Caco-2 (cell line): ENCODE measurements at regions not wholly inside any gene's neighbourhood (a gene's known extent, or its start where the extent isn't known, plus 50 kb on each side); places are given as distances from the start of the nearest gene placed in this dataset.

Experiments
- BruUV-seq: library from RNA; stranded (reverse); fragments of 400-500 nt; replicated peaks from 2 replicates; lab custom pipeline; 2021; lab: Mats Ljungman, UMichigan
- CTCF ChIA-PET: fragments of 300-600 bp; sonication (Branson Sonifier 250); formaldehyde crosslinking; loops from one replicate; lab custom pipeline; 2022; ENCODE audit warnings: antibody characterized with exemption; lab: Charles Lee
- POLR2A ChIA-PET: fragments of 300-600 bp; sonication (Branson Sonifier 250); formaldehyde crosslinking; loops from one replicate; lab custom pipeline; 2022; ENCODE audit warnings: antibody characterized with exemption; lab: Charles Lee
- DNase-seq, 2 experiments: peaks; one replicate each; pipeline versions ENCODE4 v3.0.0 to v3.0.0-alpha.2; 2020 to 2022
- H3K27me3 ChIP-seq: replicated peaks from 2 replicates; pipeline ENCODE4 v1.6.0; 2011; ENCODE audit warnings: low read length; ENCODE audit not compliant: control insufficient read depth, insufficient read depth
- H3K36me3 ChIP-seq: 2 replicates; pipeline ENCODE4 v1.5.1; 2011; ENCODE audit warnings: low read length; ENCODE audit not compliant: control insufficient read depth, insufficient read depth
- H3K4me1 ChIP-seq: fragments of 250-450 bp; sonication (Bioruptor Pico); 2 replicates; pipeline ENCODE4 v1.5.1; 2020; ENCODE audit warnings: mild to moderate bottlenecking
- H3K4me3 ChIP-seq: 2 replicates; pipeline ENCODE4 v1.5.1; 2011; ENCODE audit warnings: low read depth, mild to moderate bottlenecking, control low read depth, low read length
- H3K9me3 ChIP-seq: fragments of 250-450 bp; sonication (Bioruptor Pico); 2 replicates; pipeline ENCODE4 v1.5.1; 2020; ENCODE audit warnings: mild to moderate bottlenecking, moderate library complexity
- H3K27ac Mint-ChIP-seq: one replicate; pipeline ENCODE4 v1.8.0; 2022; ENCODE audit warnings: mixed read lengths; ENCODE audit not compliant: unreplicated experiment
- H3K27me3 Mint-ChIP-seq: one replicate; pipeline ENCODE4 v1.8.0; 2022; ENCODE audit warnings: mixed read lengths; ENCODE audit not compliant: insufficient read depth, unreplicated experiment
- H3K36me3 Mint-ChIP-seq: one replicate; pipeline ENCODE4 v1.8.0; 2022; ENCODE audit warnings: mild to moderate bottlenecking, mixed read lengths; ENCODE audit not compliant: insufficient read depth, unreplicated experiment
- H3K4me1 Mint-ChIP-seq: one replicate; pipeline ENCODE4 v1.8.0; 2022; ENCODE audit warnings: low read depth, mixed read lengths; ENCODE audit not compliant: unreplicated experiment
- H3K4me3 Mint-ChIP-seq: one replicate; pipeline ENCODE4 v1.8.0; 2022; ENCODE audit warnings: mild to moderate bottlenecking, moderate library complexity, mixed read lengths; ENCODE audit not compliant: unreplicated experiment
- H3K9me3 Mint-ChIP-seq: one replicate; pipeline ENCODE4 v1.8.0; 2022; ENCODE audit warnings: mixed read lengths; ENCODE audit not compliant: unreplicated experiment
- CTCF ChIP-seq, 2 experiments: fragments of 200-600 bp in 1 of 2; IDR thresholded peaks; 1 replicate in 1 of 2; 2 replicates in 1 of 2; pipeline versions ENCODE4 v1.5.1 to v1.8.0; 2011 to 2022; ENCODE audit warnings: antibody characterized with exemption in 1 of 2, control low read depth in 1 of 2, inconsistent platforms in 1 of 2, low read depth in 1 of 2, low read length in 1 of 2, mild to moderate bottlenecking in 1 of 2, moderate library complexity in 1 of 2; ENCODE audit not compliant: insufficient read depth in 1 of 2, severe bottlenecking in 1 of 2, unreplicated experiment in 1 of 2
- intact Hi-C: fragments of 100-400 bp; cut with micrococcal nuclease; formaldehyde crosslinking; loops from one replicate; pipeline ENCODE4 v1.10.0; 2022; ENCODE audit not compliant: unreplicated experiment

GRCh38 chr10:91154842-91155241, 65.6 kb upstream of the PCGF5 start:
- no peaks in the 10 kb centered on the region; the same call in 1 of the 2 replicates for H3K9me3 ChIP-seq
- CTCF ChIA-PET: no interaction called here
- Mint-ChIP-seq H3K27ac (no peak overlapping the region), H3K4me3 (no peak overlapping the region), H3K27me3 (peaks cover 12% of the 10 kb centered on the region), H3K36me3 (no peaks in the 10 kb centered on the region), H3K9me3 (no peaks in the 10 kb centered on the region), H3K4me1 (no peaks in the 10 kb centered on the region)
- intact Hi-C loops: no loop called here
- POLR2A ChIA-PET: no interaction called here
- H3K4me1 ChIP-seq: no peaks in the 10 kb centered on the region
- H3K4me3 ChIP-seq: no peak overlapping the region
- no peak for DNase-seq
- no peaks in the 10 kb centered on the region for H3K36me3 ChIP-seq
- no TSS peak for BruUV-seq
- no peak for TF ChIP-seq CTCF (IDR thresholded peaks at IDR 0.05; ENCODE audit: insufficient read depth in 1 of 2, low read depth in 1 of 2, low read length in 1 of 2, severe bottlenecking in 1 of 2, unreplicated experiment in 1 of 2)
- H3K27me3 ChIP-seq: no peaks in the 10 kb centered on the region

- POLR2A ChIA-PET: no interaction called here
- H3K9me3 ChIP-seq: no peaks in the 10 kb centered on the region; the same call in 1 of the 2 replicates
- H3K4me1 ChIP-seq: no peaks in the 10 kb centered on the region
- Mint-ChIP-seq H3K4me3 (no peak overlapping the region), H3K27ac (no peak overlapping the region), H3K27me3 (peaks cover 20% of the 10 kb centered on the region), H3K36me3 (no peaks in the 10 kb centered on the region), H3K9me3 (no peaks in the 10 kb centered on the region), H3K4me1 (no peaks in the 10 kb centered on the region)
- H3K4me3 ChIP-seq: no peak overlapping the region
- no peaks in the 10 kb centered on the region for H3K36me3 ChIP-seq
- H3K27me3 ChIP-seq: peaks cover 5% of the 10 kb centered on the region
- no peak for DNase-seq
- no peak for TF ChIP-seq CTCF (IDR thresholded peaks at IDR 0.05; ENCODE audit: insufficient read depth in 1 of 2, low read depth in 1 of 2, low read length in 1 of 2, severe bottlenecking in 1 of 2, unreplicated experiment in 1 of 2)
- intact Hi-C loops: loop anchor here (1.0 kb wide), 1 partner anchor 31 kb away; no protein-coding TSS in a partner anchor
- BruUV-seq: no TSS peak
- CTCF ChIA-PET: no interaction called here
Measured at GRCh38 chr10:91156196-91156595, 64.3 kb upstream of the PCGF5 start.

GRCh38 chr10:91159254-91159783, 61.1 kb upstream of the PCGF5 start:
- intact Hi-C loops: no loop called here
- no peak for TF ChIP-seq CTCF (IDR thresholded peaks at IDR 0.05; ENCODE audit: insufficient read depth in 1 of 2, low read depth in 1 of 2, low read length in 1 of 2, severe bottlenecking in 1 of 2, unreplicated experiment in 1 of 2)
- Histone ChIP-seq H3K27me3 (peaks cover 10% of the 10 kb centered on the region), H3K4me3 (no peak overlapping the region), H3K4me1 (no peaks in the 10 kb centered on the region), H3K36me3 (no peaks in the 10 kb centered on the region), H3K9me3 (no peaks in the 10 kb centered on the region; the same call in 1 of the 2 replicates)
- POLR2A ChIA-PET: no interaction called here
- Mint-ChIP-seq H3K9me3 (no peaks in the 10 kb centered on the region), H3K27ac (no peak overlapping the region), H3K4me1 (no peaks in the 10 kb centered on the region), H3K36me3 (no peaks in the 10 kb centered on the region), H3K27me3 (peaks cover 27% of the 10 kb centered on the region), H3K4me3 (no peak overlapping the region)
- no TSS peak for BruUV-seq
- DNase-seq: no peak
- CTCF ChIA-PET: no interaction called here
